ENCODE measurements at regions not wholly inside any gene's neighbourhood (a gene's known extent, or its start where the extent isn't known, plus 50 kb on each side); places are given as distances from the start of the nearest gene placed in this dataset.

- CTCF ChIA-PET = no interaction called here
- ATAC-seq (ENCODE audit: low read depth) (no peak), DNase-seq (no peak)
- TF ChIP-seq CTCF (IDR thresholded peaks at IDR 0.05) = no peak
- Mint-ChIP-seq H3K4me3 (no peak overlapping the region), H3K27ac (no peak overlapping the region), H3K9me3 (no peaks in the 10 kb centered on the region), H3K27me3 (no peaks in the 10 kb centered on the region), H3K4me1 (no peaks in the 10 kb centered on the region), H3K36me3 (ENCODE audit: low read depth) (no peaks in the 10 kb centered on the region)
- intact Hi-C loops (cut with micrococcal nuclease) = no loop called here
- POLR2A ChIA-PET = no interaction called here
These were observed 432.2 kb downstream of the TUSC7 start for GRCh38 chr3:117141812-117142211.

DNA sequence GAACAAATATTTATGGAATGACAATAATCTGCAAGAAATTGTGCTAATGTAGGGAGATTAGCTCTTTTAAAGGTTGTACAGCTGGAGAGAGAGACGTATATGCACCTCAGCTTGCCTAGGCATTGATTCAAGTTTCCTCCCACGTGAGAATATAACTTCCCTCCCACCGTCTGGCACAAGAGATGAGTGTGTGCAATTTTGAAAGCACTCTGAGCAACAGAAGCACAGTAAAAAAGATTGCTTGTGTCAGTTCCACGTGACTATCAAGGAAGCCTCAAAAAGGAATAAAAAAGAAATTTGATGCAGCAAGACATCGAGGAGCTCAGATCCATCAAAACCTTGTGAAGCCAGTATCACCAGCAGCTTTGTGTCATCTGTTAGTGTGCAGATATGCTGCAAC is 435.3 kb downstream of the TUSC7 start:
- Mint-ChIP-seq H3K9me3 (no peaks in the 10 kb centered on the region), H3K27me3 (no peaks in the 10 kb centered on the region), H3K4me3 (no peak overlapping the region), H3K36me3 (ENCODE audit: low read depth) (no peaks in the 10 kb centered on the region), H3K4me1 (no peaks in the 10 kb centered on the region), H3K27ac (no peak overlapping the region)
- intact Hi-C loops (cut with micrococcal nuclease) = no loop called here
- no peak for DNase-seq
- CTCF ChIA-PET = no interaction called here
- POLR2A ChIA-PET = no interaction called here
- TF ChIP-seq CTCF (IDR thresholded peaks at IDR 0.05) = no peak
- ATAC-seq (ENCODE audit: low read depth) = no peak

DNA sequence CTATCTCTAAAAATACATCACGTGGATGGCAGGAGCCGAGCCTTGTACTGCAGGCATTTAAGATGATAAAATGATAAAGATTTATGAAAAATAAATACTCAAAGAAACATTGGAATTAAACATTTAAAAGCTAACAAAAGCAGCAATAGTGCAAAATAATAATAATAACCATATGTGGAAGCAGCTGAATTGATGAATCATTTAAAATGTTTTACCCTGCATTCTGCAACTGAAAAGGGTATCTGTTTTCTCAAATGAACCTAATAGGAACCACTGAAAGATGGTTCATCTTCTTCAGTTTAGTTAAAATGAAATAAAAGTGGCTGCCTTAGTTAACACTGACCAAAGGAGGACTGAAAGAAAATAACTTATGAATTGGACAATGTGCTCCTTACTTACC is 436.1 kb downstream of the TUSC7 start:
- CTCF ChIA-PET = no interaction called here
- ATAC-seq (ENCODE audit: low read depth) = no peak

DNA sequence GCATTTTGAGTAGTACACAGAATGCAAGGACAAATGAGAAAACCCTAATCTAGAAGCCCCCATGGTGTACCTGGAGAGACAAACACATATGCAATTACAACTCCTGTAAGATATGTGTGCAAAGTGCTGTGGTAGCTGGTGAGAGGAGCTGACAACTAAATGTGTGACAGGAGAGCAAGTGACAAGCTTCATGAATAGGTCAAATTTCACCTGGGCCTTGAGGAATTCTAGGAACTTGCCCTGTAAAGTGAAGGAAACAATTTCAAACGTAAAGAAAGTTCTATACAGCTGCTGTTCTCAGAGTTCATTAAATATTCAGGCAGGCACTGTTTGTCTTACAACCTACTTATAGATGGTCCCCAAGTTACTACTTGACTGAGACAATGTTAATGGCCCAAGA is 437.0 kb downstream of the TUSC7 start:
- intact Hi-C loops (cut with micrococcal nuclease) = no loop called here
- H3K27me3 Mint-ChIP-seq = no peaks in the 10 kb centered on the region
- H3K27ac Mint-ChIP-seq = no peak overlapping the region
- CTCF ChIA-PET = no interaction called here
- POLR2A ChIA-PET = no interaction called here
- DNase-seq (no peak), ATAC-seq (ENCODE audit: low read depth) (no peak)
- H3K4me1 Mint-ChIP-seq = no peaks in the 10 kb centered on the region
- H3K4me3 Mint-ChIP-seq = no peak overlapping the region
- no peaks in the 10 kb centered on the region for H3K9me3 Mint-ChIP-seq
- no peak for TF ChIP-seq CTCF (IDR thresholded peaks at IDR 0.05)
- no peaks in the 10 kb centered on the region for H3K36me3 Mint-ChIP-seq (ENCODE audit: low read depth)

More for the DNA sequence above, 436.1 kb downstream of the TUSC7 start:
- intact Hi-C loops (cut with micrococcal nuclease) = no loop called here
- no peak for DNase-seq
- POLR2A ChIA-PET = no interaction called here
- H3K27me3 Mint-ChIP-seq = no peaks in the 10 kb centered on the region
- no peak overlapping the region for H3K4me3 Mint-ChIP-seq
- no peaks in the 10 kb centered on the region for H3K9me3 Mint-ChIP-seq
- no peak for TF ChIP-seq CTCF (IDR thresholded peaks at IDR 0.05)
- no peaks in the 10 kb centered on the region for H3K36me3 Mint-ChIP-seq (ENCODE audit: low read depth)
- no peak overlapping the region for H3K27ac Mint-ChIP-seq
- no peaks in the 10 kb centered on the region for H3K4me1 Mint-ChIP-seq

DNA sequence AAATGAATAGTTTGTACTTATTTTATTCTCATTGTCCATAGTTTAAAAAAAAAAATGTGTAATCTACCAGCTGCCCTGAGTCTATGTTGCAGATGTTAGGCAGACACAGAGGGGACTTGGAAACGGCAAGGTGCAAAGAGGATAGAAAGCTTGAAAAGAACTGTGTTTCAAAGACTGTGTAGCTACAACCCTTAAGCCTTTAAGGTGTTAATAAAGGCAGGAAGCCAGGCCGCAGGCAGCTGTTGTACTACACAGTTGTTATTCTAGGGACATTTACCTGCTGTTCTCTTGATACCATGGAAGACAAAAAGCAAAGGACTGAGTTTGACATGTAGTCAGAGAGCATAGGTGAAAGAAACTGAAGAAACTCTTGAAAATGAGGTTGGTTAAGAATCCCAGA is 440.0 kb downstream of the TUSC7 start:
- ATAC-seq (ENCODE audit: low read depth) (no peak), DNase-seq (no peak)
- H3K9me3 Mint-ChIP-seq = no peaks in the 10 kb centered on the region
- ChIA-PET POLR2A (no interaction called here), CTCF (no interaction called here)
- H3K27ac Mint-ChIP-seq = no peak overlapping the region
- H3K27me3 Mint-ChIP-seq = no peaks in the 10 kb centered on the region
- no peak for TF ChIP-seq CTCF (IDR thresholded peaks at IDR 0.05)
- intact Hi-C loops (cut with micrococcal nuclease) = no loop called here
- H3K4me3 Mint-ChIP-seq = no peak overlapping the region
- H3K36me3 Mint-ChIP-seq (ENCODE audit: low read depth) = no peaks in the 10 kb centered on the region
- H3K4me1 Mint-ChIP-seq = no peaks in the 10 kb centered on the region
